Sigmoid colon (tissue), 4 donors: ENCODE measurements at regions not wholly inside any gene's neighbourhood (a gene's known extent, or its start where the extent isn't known, plus 50 kb on each side); places are given as distances from the start of the nearest gene placed in this dataset.

Source experiments
- EP300 ChIP-seq, 4 donors: sonication (generic); formaldehyde crosslinking; IDR thresholded peaks; one replicate each; pipeline ENCODE4 v1.6.1; 2017; ENCODE audit warnings: antibody characterized with exemption in 4 of 4
- POLR2A ChIP-seq, 2 donors: fragments of 450-650 bp; IDR thresholded peaks; one replicate each; pipeline ENCODE4 v1.6.1; 2016; ENCODE audit warnings: antibody characterized with exemption in 2 of 2, mild to moderate bottlenecking in 2 of 2, moderate library complexity in 2 of 2
- TF ChIP-seq, protein P1 (sequence below), 4 experiments: fragments of 450-650 bp in 3 of 4; fragments of 200-600 bp in 1 of 4; IDR thresholded peaks; one replicate each; pipeline ENCODE4 v1.5.1; 2016 to 2019; ENCODE audit warnings: antibody characterized with exemption in 4 of 4, mild to moderate bottlenecking in 3 of 4, moderate library complexity in 2 of 4

DNA sequence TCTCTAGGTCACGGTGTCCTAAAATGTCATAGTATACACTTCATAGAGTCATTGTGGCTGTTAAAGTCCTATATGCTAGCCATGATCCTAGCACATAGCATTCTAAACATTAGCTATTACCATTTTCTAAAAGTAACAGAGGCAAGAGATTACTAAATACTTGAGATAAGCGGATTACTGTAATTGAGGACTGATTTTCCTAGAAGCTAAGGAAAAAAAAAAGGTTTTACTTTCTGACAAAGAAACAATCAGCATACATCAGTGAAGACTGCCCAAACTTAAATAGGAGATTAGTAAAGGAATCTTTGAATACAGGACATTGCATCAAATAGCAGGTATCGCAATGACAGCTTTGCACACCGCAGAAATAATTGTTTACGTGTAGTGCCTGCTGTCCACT, 91.3 kb upstream of the HNRNPU start:
- TF ChIP-seq, protein P1, sequence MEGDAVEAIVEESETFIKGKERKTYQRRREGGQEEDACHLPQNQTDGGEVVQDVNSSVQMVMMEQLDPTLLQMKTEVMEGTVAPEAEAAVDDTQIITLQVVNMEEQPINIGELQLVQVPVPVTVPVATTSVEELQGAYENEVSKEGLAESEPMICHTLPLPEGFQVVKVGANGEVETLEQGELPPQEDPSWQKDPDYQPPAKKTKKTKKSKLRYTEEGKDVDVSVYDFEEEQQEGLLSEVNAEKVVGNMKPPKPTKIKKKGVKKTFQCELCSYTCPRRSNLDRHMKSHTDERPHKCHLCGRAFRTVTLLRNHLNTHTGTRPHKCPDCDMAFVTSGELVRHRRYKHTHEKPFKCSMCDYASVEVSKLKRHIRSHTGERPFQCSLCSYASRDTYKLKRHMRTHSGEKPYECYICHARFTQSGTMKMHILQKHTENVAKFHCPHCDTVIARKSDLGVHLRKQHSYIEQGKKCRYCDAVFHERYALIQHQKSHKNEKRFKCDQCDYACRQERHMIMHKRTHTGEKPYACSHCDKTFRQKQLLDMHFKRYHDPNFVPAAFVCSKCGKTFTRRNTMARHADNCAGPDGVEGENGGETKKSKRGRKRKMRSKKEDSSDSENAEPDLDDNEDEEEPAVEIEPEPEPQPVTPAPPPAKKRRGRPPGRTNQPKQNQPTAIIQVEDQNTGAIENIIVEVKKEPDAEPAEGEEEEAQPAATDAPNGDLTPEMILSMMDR (IDR thresholded peaks at IDR 0.05), result no peak
- TF ChIP-seq POLR2A (IDR thresholded peaks at IDR 0.05), result no peak
- no peak for TF ChIP-seq EP300 (IDR thresholded peaks at IDR 0.05)
